K562 (cell line): ENCODE measurements at regions not wholly inside any gene's neighbourhood (a gene's known extent, or its start where the extent isn't known, plus 50 kb on each side); places are given as distances from the start of the nearest gene placed in this dataset.

ENCODE experiments used
- ATAC-seq: fragments of 200-7000 bp; cut with Tn5 transposase; 3 replicates; pipeline ENCODE4 v1.9.1; 2020; ENCODE audit warnings: moderate library complexity
- BruUV-seq: library from RNA; stranded (reverse); fragments of 400-500 nt; replicated peaks from 2 replicates; lab custom pipeline; 2021; lab: Mats Ljungman, UMichigan
- CTCF ChIA-PET: fragments of 300-600 bp; formaldehyde crosslinking; extraction: SDS; loops from one replicate; lab custom pipeline; 2021; ENCODE audit warnings: low intra/inter-chr PET ratio; lab: Yijun Ruan, JAX
- POLR2A ChIA-PET: fragments of 300-600, 350-650 bp; sonication (Branson Sonifier 250); formaldehyde crosslinking; extraction: SDS; loops from one replicate; lab custom pipeline; 2021; ENCODE audit warnings: antibody characterized with exemption, inconsistent platforms; lab: Yijun Ruan, JAX
- DNase-seq, 4 experiments: peaks; one replicate each; pipeline versions ENCODE4 v3.0.0 to v3.0.0-alpha.2; 2011 to 2018; ENCODE audit warnings: low spot score in 3 of 4, mixed read lengths in 3 of 4; ENCODE audit errors: extremely low read depth in 1 of 4
- FAIRE-seq: peaks from 2 replicates; lab custom pipeline; 2011; peaks lifted over from hg19 to GRCh38; lab: Jason Lieb, UNC
- H2AFZ ChIP-seq: 2 replicates; pipeline ENCODE4 v1.6.0; 2011; ENCODE audit warnings: low read depth, low read length, control low read depth, inconsistent platforms
- H3K27ac ChIP-seq: fragments of 200-600 bp; 3 replicates; pipeline ENCODE4 v1.8.0; 2011; ENCODE audit warnings: low read depth, mild to moderate bottlenecking, control low read depth, inconsistent platforms, low read length, moderate library complexity, mixed read lengths; ENCODE audit errors: extremely low read depth
- H3K27me3 ChIP-seq, 2 experiments: fragments of 300-600 bp in 1 of 2; 2 replicates in 1 of 2; 3 replicates in 1 of 2; pipeline versions ENCODE4 v1.6.0 to v1.8.0; 2011; ENCODE audit warnings: inconsistent platforms in 2 of 2, low read length in 2 of 2, mild to moderate bottlenecking in 1 of 2, mixed read lengths in 1 of 2, moderate library complexity in 1 of 2; ENCODE audit not compliant: control insufficient read depth in 2 of 2, insufficient read depth in 2 of 2
- H3K36me3 ChIP-seq: fragments of 300-600 bp; 3 replicates; pipeline ENCODE4 v1.8.0; 2011; ENCODE audit warnings: mild to moderate bottlenecking, low read length, inconsistent platforms; ENCODE audit not compliant: control insufficient read depth, insufficient read depth
- H3K4me1 ChIP-seq, 2 experiments: fragments of 200-600 bp in 1 of 2; replicated peaks in 1 of 2; 2 replicates in 1 of 2; 3 replicates in 1 of 2; pipeline versions ENCODE4 v1.5.1 to v1.8.0; 2011; ENCODE audit warnings: inconsistent platforms in 2 of 2, low read length in 2 of 2, mild to moderate bottlenecking in 1 of 2, mixed read lengths in 1 of 2, moderate library complexity in 1 of 2; ENCODE audit not compliant: control insufficient read depth in 2 of 2, insufficient read depth in 2 of 2
- H3K4me2 ChIP-seq: 2 replicates; pipeline ENCODE4 v1.6.1; 2011; ENCODE audit warnings: low read length, control low read depth, inconsistent platforms, mixed read lengths; ENCODE audit not compliant: insufficient read depth
- H3K4me3 ChIP-seq: fragments of 200-600 bp; sonication (generic), shearing (Covaris generic); 2 replicates; pipeline ENCODE4 v1.5.1; 2016; ENCODE audit warnings: control low read depth, inconsistent platforms
- H3K79me2 ChIP-seq: fragments of 200-600 bp; 3 replicates; pipeline ENCODE4 v1.8.0; 2011; ENCODE audit warnings: low read length, inconsistent platforms; ENCODE audit not compliant: control insufficient read depth, insufficient read depth
- H3K9ac ChIP-seq, 2 experiments: 2 replicates each; pipeline versions ENCODE4 v1.6.0 to v1.6.1; 2011; ENCODE audit warnings: low read depth in 2 of 2, low read length in 2 of 2, control low read depth in 1 of 2, inconsistent platforms in 1 of 2, mild to moderate bottlenecking in 1 of 2, mixed read lengths in 1 of 2; ENCODE audit not compliant: insufficient read depth in 1 of 2
- H3K9me1 ChIP-seq: one replicate; pipeline ENCODE4 v1.6.0; 2011; ENCODE audit warnings: inconsistent platforms, mild to moderate bottlenecking, low read length, moderate library complexity; ENCODE audit not compliant: control insufficient read depth, insufficient read depth
- H3K9me3 ChIP-seq: replicated peaks from 2 replicates; pipeline ENCODE4 v1.5.1; 2011; ENCODE audit warnings: low read depth, low read length, inconsistent platforms; ENCODE audit not compliant: control insufficient read depth, insufficient read depth
- H4K20me1 ChIP-seq: replicated peaks from 2 replicates; pipeline ENCODE4 v1.6.1; 2011; ENCODE audit warnings: low read length, inconsistent platforms, mixed read lengths; ENCODE audit not compliant: control insufficient read depth, insufficient read depth
- C11orf30 ChIP-seq: fragments of 450-650 bp; IDR thresholded peaks from 2 replicates; pipeline ENCODE4 v1.6.1; 2016; ENCODE audit warnings: low read depth, mild to moderate bottlenecking
- EP400 ChIP-seq: fragments of 450-650 bp; IDR thresholded peaks from 2 replicates; pipeline ENCODE4 v1.6.1; 2017; ENCODE audit warnings: antibody characterized with exemption, mild to moderate bottlenecking, moderate library complexity
- ETV1 ChIP-seq: fragments of 450-650 bp; conservative IDR thresholded peaks from 2 replicates; pipeline ENCODE4 v1.6.1; 2016; ENCODE audit warnings: missing genetic modification characterization, control low read depth, low read depth, missing compliant biosample characterization
- HINFP ChIP-seq: fragments of 450-650 bp; conservative IDR thresholded peaks from 2 replicates; pipeline ENCODE4 v1.6.1; 2016; ENCODE audit warnings: missing genetic modification characterization, low read depth, mild to moderate bottlenecking, control low read depth, missing compliant biosample characterization
- HSF4 ChIP-seq: fragments of 250-450 bp; sonication (Bioruptor Pico); IDR thresholded peaks from 2 replicates; pipeline ENCODE4 v2.1.2; 2022; ENCODE audit warnings: mild to moderate bottlenecking, moderate library complexity, borderline replicate concordance
- KDM4B ChIP-seq, 2 experiments: fragments of 450-650 bp in 1 of 2; sonication (generic) in 1 of 2; IDR thresholded peaks; 2 replicates each; pipeline ENCODE4 v1.6.1; 2016 to 2017; ENCODE audit warnings: borderline replicate concordance in 2 of 2, antibody characterized with exemption in 1 of 2, low read depth in 1 of 2, mild to moderate bottlenecking in 1 of 2
- MCM2 ChIP-seq: fragments of 450-650 bp; IDR thresholded peaks from 2 replicates; pipeline ENCODE4 v1.6.1; 2017; ENCODE audit warnings: low read depth, mild to moderate bottlenecking
- MEF2A ChIP-seq: IDR thresholded peaks from 2 replicates; pipeline ENCODE4 v1.6.1; 2011; ENCODE audit warnings: low read depth, mild to moderate bottlenecking, low read length, moderate library complexity; ENCODE audit not compliant: control insufficient read depth
- MXI1 ChIP-seq: IDR thresholded peaks from 2 replicates; pipeline ENCODE4 v1.6.1; 2011; ENCODE audit warnings: low read depth, mild to moderate bottlenecking, improper control_type of control experiment, low read length
- NFE2 ChIP-seq: IDR thresholded peaks from 2 replicates; pipeline ENCODE4 v1.6.1; 2014; ENCODE audit warnings: antibody characterized with exemption, low read depth
- NFYB ChIP-seq: IDR thresholded peaks from 2 replicates; pipeline ENCODE4 v1.6.1; 2011; ENCODE audit warnings: mild to moderate bottlenecking, moderate library complexity; ENCODE audit not compliant: insufficient read length; ENCODE audit errors: extremely low read depth
- RFX5 ChIP-seq: IDR thresholded peaks from 2 replicates; pipeline ENCODE4 v1.6.1; 2011; ENCODE audit warnings: low read depth, mild to moderate bottlenecking, improper control_type of control experiment, low read length
- RHOXF2B ChIP-seq: fragments of 250-450 bp; sonication (Bioruptor Pico); conservative IDR thresholded peaks from 2 replicates; pipeline ENCODE4 v1.5.1; 2021
- SMAD2 ChIP-seq: fragments of 150-350 bp; IDR thresholded peaks from 2 replicates; pipeline ENCODE4 v1.6.1; 2014; ENCODE audit warnings: low read depth, mild to moderate bottlenecking, low read length
- ZBTB17 ChIP-seq: fragments of 450-650 bp; formaldehyde crosslinking; IDR thresholded peaks from 2 replicates; pipeline ENCODE4 v1.4.0; 2020; ENCODE audit warnings: mild to moderate bottlenecking
- ZNF232 ChIP-seq: sonication (generic); formaldehyde crosslinking; IDR thresholded peaks from 2 replicates; pipeline ENCODE4 v1.8.0; 2022; ENCODE audit warnings: mild to moderate bottlenecking, missing genetic modification reagents
- ZNF449 ChIP-seq: fragments of 250-450 bp; sonication (Bioruptor Pico); IDR thresholded peaks from 2 replicates; pipeline ENCODE4 v1.8.0; 2022; ENCODE audit warnings: moderate library complexity, mild to moderate bottlenecking, inconsistent platforms
- WGBS: fragments of 100-300 bp; shearing (Covaris generic); methylation state at CpG from one replicate; pipeline ENCODE4 v1.1.6; 2016; ENCODE audit warnings: low coverage, mixed read lengths; ENCODE audit not compliant: insufficient coverage; ENCODE audit errors: missing lambda C conversion rate; 5-methylcytosine and 5-hydroxymethylcytosine counted together
- in situ Hi-C: fragments of 300-500 bp; cut with MboI; formaldehyde crosslinking; loops from 4 replicates; pipeline ENCODE4 v1.15.0; 2018; ENCODE audit warnings: inconsistent platforms, mixed read lengths
- intact Hi-C: fragments of 100-400 bp; cut with micrococcal nuclease; formaldehyde crosslinking; loops from 2 replicates; pipeline ENCODE4 v1.14.2; 2022

GRCh38 chr4:27154706-27155105, 294.1 kb downstream of the STIM2 start:
- no peaks in the 10 kb centered on the region for H3K9me1 ChIP-seq
- H3K9me3 ChIP-seq, result no peaks in the 10 kb centered on the region
- no peak overlapping the region for H3K4me2 ChIP-seq
- no peak for ATAC-seq
- no peak for DNase-seq
- no peaks in the 10 kb centered on the region for H3K27me3 ChIP-seq
- H3K4me1 ChIP-seq, result no peaks in the 10 kb centered on the region
- ChIA-PET CTCF (no interaction called here), POLR2A (no interaction called here)
- intact Hi-C loops, result no loop called here
- no peaks in the 10 kb centered on the region for H3K36me3 ChIP-seq
- no peak overlapping the region for H3K4me3 ChIP-seq
- 0% methylated on average over 3 of the region's 3 CpGs for whole genome bisulfite sequencing
- no TSS peak for BruUV-seq
- H2AFZ ChIP-seq, result no peak overlapping the region
- no peak for FAIRE-seq
- no peak overlapping the region for H3K9ac ChIP-seq
- no peaks in the 10 kb centered on the region for H4K20me1 ChIP-seq
- no peaks in the 10 kb centered on the region for H3K79me2 ChIP-seq
- no peak overlapping the region for H3K27ac ChIP-seq
- in situ Hi-C loops, result no loop called here
- TF ChIP-seq C11orf30 (no peak), HSF4 (CRISPR knock-in tag) (no peak), KDM4B (IDR thresholded peaks at IDR 0.05; ENCODE audit: borderline replicate concordance in 2 of 2, low read depth in 1 of 2) (no peak), RFX5 (no peak), ZNF449 (CRISPR knock-in tag) (no peak), SMAD2 (no peak), MCM2 (no peak), NFYB (no peak), EP400 (no peak), ZBTB17 (CRISPR knock-in tag) (no peak), NFE2 (no peak), ZNF232 (no peak), HINFP (tag) (no peak), ETV1 (no peak), MEF2A (no peak), MXI1 (no peak), RHOXF2B (CRISPR knock-in tag) (no peak)
